ENCODE measurements at regions not wholly inside any gene's neighbourhood (a gene's known extent, or its start where the extent isn't known, plus 50 kb on each side); places are given as distances from the start of the nearest gene placed in this dataset.

- no peak for TF ChIP-seq ZNF274 (IDR thresholded peaks at IDR 0.05; ENCODE audit: low read depth, low read length)
- no peak overlapping the region for H3K4me3 ChIP-seq (ENCODE audit: low read length)
These were observed 246.5 kb downstream of the SYK start for GRCh38 chr9:91047993-91048607.

- TF ChIP-seq ZNF274 (IDR thresholded peaks at IDR 0.05; ENCODE audit: low read depth, low read length): no peak
These were observed 247.1 kb downstream of the SYK start for GRCh38 chr9:91048749-91049148.

GRCh38 chr9:91053824-91054223 lies 252.2 kb downstream of the SYK start:
- no peak for TF ChIP-seq ZNF274 (IDR thresholded peaks at IDR 0.05; ENCODE audit: low read depth, low read length)
- H3K4me3 ChIP-seq (ENCODE audit: low read length): no peak overlapping the region

More at GRCh38 chr9:91048749-91049148, 247.1 kb downstream of the SYK start:
- no peak overlapping the region for H3K4me3 ChIP-seq (ENCODE audit: low read length)

- no peak overlapping the region for H3K4me3 ChIP-seq (ENCODE audit: low read length)
- no peak for TF ChIP-seq ZNF274 (IDR thresholded peaks at IDR 0.05; ENCODE audit: low read depth, low read length)
These were observed 254.2 kb downstream of the SYK start for GRCh38 chr9:91055845-91056244.

- TF ChIP-seq ZNF274 (IDR thresholded peaks at IDR 0.05; ENCODE audit: low read depth, low read length): no peak
- H3K4me3 ChIP-seq (ENCODE audit: low read length): no peak overlapping the region
These were observed 254.9 kb downstream of the SYK start for GRCh38 chr9:91056486-91056885.

- no peak overlapping the region for H3K4me3 ChIP-seq (ENCODE audit: low read length)
- TF ChIP-seq ZNF274 (IDR thresholded peaks at IDR 0.05; ENCODE audit: low read depth, low read length): no peak
These were observed 255.3 kb downstream of the SYK start for GRCh38 chr9:91056917-91057316.

GRCh38 chr9:91059713-91060112 lies 258.1 kb downstream of the SYK start:
- no peak overlapping the region for H3K4me3 ChIP-seq (ENCODE audit: low read length)
- no peak for TF ChIP-seq ZNF274 (IDR thresholded peaks at IDR 0.05; ENCODE audit: low read depth, low read length)

GRCh38 chr9:91060520-91061343 lies 259.1 kb downstream of the SYK start:
- TF ChIP-seq ZNF274 (IDR thresholded peaks at IDR 0.05; ENCODE audit: low read depth, low read length): no peak
- H3K4me3 ChIP-seq (ENCODE audit: low read length): no peak overlapping the region

- H3K4me3 ChIP-seq (ENCODE audit: low read length): no peak overlapping the region
- TF ChIP-seq ZNF274 (IDR thresholded peaks at IDR 0.05; ENCODE audit: low read depth, low read length): no peak
These were observed 259.9 kb downstream of the SYK start for GRCh38 chr9:91061506-91061905.

GRCh38 chr9:91062281-91062680 lies 260.7 kb downstream of the SYK start:
- no peak overlapping the region for H3K4me3 ChIP-seq (ENCODE audit: low read length)

GRCh38 chr9:91063471-91063870 lies 261.9 kb downstream of the SYK start:
- no peak overlapping the region for H3K4me3 ChIP-seq (ENCODE audit: low read length)
- TF ChIP-seq ZNF274 (IDR thresholded peaks at IDR 0.05; ENCODE audit: low read depth, low read length): no peak

More at GRCh38 chr9:91062281-91062680, 260.7 kb downstream of the SYK start:
- TF ChIP-seq ZNF274 (IDR thresholded peaks at IDR 0.05; ENCODE audit: low read depth, low read length): no peak

- no peak for TF ChIP-seq ZNF274 (IDR thresholded peaks at IDR 0.05; ENCODE audit: low read depth, low read length)
- H3K4me3 ChIP-seq (ENCODE audit: low read length): no peak overlapping the region
These were observed 263.8 kb downstream of the SYK start for GRCh38 chr9:91065231-91066041.

GRCh38 chr9:91066042-91066415 lies 264.4 kb downstream of the SYK start:
- no peak for TF ChIP-seq ZNF274 (IDR thresholded peaks at IDR 0.05; ENCODE audit: low read depth, low read length)
- H3K4me3 ChIP-seq (ENCODE audit: low read length): no peak overlapping the region

- no peak for TF ChIP-seq ZNF274 (IDR thresholded peaks at IDR 0.05; ENCODE audit: low read depth, low read length)
- no peak overlapping the region for H3K4me3 ChIP-seq (ENCODE audit: low read length)
These were observed 265.2 kb downstream of the SYK start for GRCh38 chr9:91066856-91067255.

Data from GM08714 (cell line).